ENCODE measurements at regions not wholly inside any gene's neighbourhood (a gene's known extent, or its start where the extent isn't known, plus 50 kb on each side); places are given as distances from the start of the nearest gene placed in this dataset.

DNA sequence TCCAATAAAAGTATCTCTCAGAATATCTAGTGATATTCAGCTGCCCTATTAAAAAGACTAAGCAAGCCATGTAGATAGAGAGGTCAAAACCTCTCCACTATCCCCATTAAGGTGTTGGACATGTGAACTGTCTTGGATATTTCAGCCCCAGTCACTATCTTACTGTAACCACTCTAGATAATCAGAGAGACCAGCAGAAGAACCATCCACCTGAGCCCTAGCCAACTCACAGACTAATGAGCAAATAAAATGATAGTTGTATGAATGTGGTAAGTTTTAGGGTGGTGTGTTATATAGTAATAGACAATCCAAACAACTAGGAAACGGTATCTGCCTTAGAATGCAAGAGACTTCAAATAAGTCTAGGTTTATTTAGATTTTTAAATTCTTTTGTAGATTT lies 268.6 kb upstream of the KLF14 start:
- no peak overlapping the region for H4K12ac ChIP-seq (ENCODE audit: low read depth, low read length)
- no peaks in the 10 kb centered on the region for H3K27me3 ChIP-seq (ENCODE audit: insufficient read depth, low read length)
- H3K79me1 ChIP-seq (ENCODE audit: low read length) = peaks cover 5% of the 10 kb centered on the region
- peaks cover 3 to 6% of the 10 kb centered on the region in 2 experiments for H3K4me1 ChIP-seq (ENCODE audit: control insufficient read depth in 1 of 2, insufficient read depth in 2 of 2, low read length in 2 of 2)
- H3K4me2 ChIP-seq (ENCODE audit: low read length) = no peak overlapping the region
- no peak overlapping the region for H3K18ac ChIP-seq (ENCODE audit: low read length)
- H3K79me2 ChIP-seq (ENCODE audit: control insufficient read depth, insufficient read depth, low read length, poor library complexity) = no peaks in the 10 kb centered on the region
- no peak overlapping the region for H2BK12ac ChIP-seq (ENCODE audit: low read length)
- no peak overlapping the region for H3K14ac ChIP-seq (ENCODE audit: low read length)
- no peak overlapping the region for H3K4me3 ChIP-seq (ENCODE audit: low read depth, low read length)
- DNase-seq = no peak
- H2AFZ ChIP-seq (ENCODE audit: insufficient read depth, low read length, poor library complexity) = no peak overlapping the region
- no peak overlapping the region for H4K91ac ChIP-seq (ENCODE audit: low read depth, low read length)
- no peak overlapping the region for H4K8ac ChIP-seq (ENCODE audit: low read depth, low read length)
- no peaks in the 10 kb centered on the region for H3K36me3 ChIP-seq (ENCODE audit: control insufficient read depth in 1 of 2, insufficient read depth in 2 of 2, low read length in 2 of 2)
- H2AK5ac ChIP-seq (ENCODE audit: low read length) = no peak overlapping the region
- no peaks in the 10 kb centered on the region for H3K9me3 ChIP-seq (ENCODE audit: insufficient read depth, low read depth, low read length)
- no peak overlapping the region for H3K23ac ChIP-seq (ENCODE audit: low read length)
- H2BK5ac ChIP-seq (ENCODE audit: low read depth, low read length, poor library complexity) = no peak overlapping the region
- no peak overlapping the region for H2BK120ac ChIP-seq (ENCODE audit: insufficient read depth, low read length, poor library complexity)
- no peak overlapping the region for H3K4ac ChIP-seq (ENCODE audit: low read depth, low read length)
- no peak overlapping the region for H3K27ac ChIP-seq (ENCODE audit: low read depth, low read length)
- no peak overlapping the region for H3K9ac ChIP-seq (ENCODE audit: low read length)
- WGBS (ENCODE audit: extremely low coverage, insufficient coverage, insufficient read length) = no CpG with 5 or more reads among the region's 1 CpG

DNA sequence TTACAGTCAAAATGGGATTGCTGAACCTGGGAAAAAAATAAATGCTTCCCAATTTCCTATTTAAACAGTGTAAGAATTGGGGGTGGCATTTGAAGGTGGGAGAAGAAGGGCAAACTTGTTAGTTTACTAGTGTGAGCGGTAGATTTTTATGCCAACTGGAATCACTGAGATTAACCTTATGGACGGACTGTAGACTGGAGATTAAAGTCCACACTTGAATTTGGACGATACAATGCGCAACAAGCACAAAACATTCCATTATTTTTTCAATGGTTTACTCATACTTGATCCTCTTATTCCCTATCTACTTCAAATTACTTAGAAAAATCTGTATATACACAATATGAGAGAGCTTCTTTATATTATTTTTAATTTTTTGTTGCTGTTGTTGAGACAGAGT lies 269.6 kb upstream of the KLF14 start:
- no peak overlapping the region for H3K14ac ChIP-seq (ENCODE audit: low read length)
- H2BK120ac ChIP-seq (ENCODE audit: insufficient read depth, low read length, poor library complexity) = no peak overlapping the region
- no peak overlapping the region for H3K27ac ChIP-seq (ENCODE audit: low read depth, low read length)
- H2BK5ac ChIP-seq (ENCODE audit: low read depth, low read length, poor library complexity) = no peak overlapping the region
- no peak overlapping the region for H3K4me2 ChIP-seq (ENCODE audit: low read length)
- H4K12ac ChIP-seq (ENCODE audit: low read depth, low read length) = no peak overlapping the region
- H3K36me3 ChIP-seq (ENCODE audit: control insufficient read depth in 1 of 2, insufficient read depth in 2 of 2, low read length in 2 of 2) = no peaks in the 10 kb centered on the region
- DNase-seq = no peak
- H3K9me3 ChIP-seq (ENCODE audit: insufficient read depth, low read depth, low read length) = no peaks in the 10 kb centered on the region
- no peaks in the 10 kb centered on the region for H3K27me3 ChIP-seq (ENCODE audit: insufficient read depth, low read length)
- H3K18ac ChIP-seq (ENCODE audit: low read length) = no peak overlapping the region
- no peak overlapping the region for H3K4me3 ChIP-seq (ENCODE audit: low read depth, low read length)
- H3K9ac ChIP-seq (ENCODE audit: low read length) = no peak overlapping the region
- no peak overlapping the region for H2BK12ac ChIP-seq (ENCODE audit: low read length)
- H3K4ac ChIP-seq (ENCODE audit: low read depth, low read length) = no peak overlapping the region
- no peak overlapping the region for H2AK5ac ChIP-seq (ENCODE audit: low read length)
- WGBS (ENCODE audit: extremely low coverage, insufficient coverage, insufficient read length) = no CpG with 5 or more reads among the region's 4 CpGs
- no peaks in the 10 kb centered on the region for H3K79me2 ChIP-seq (ENCODE audit: control insufficient read depth, insufficient read depth, low read length, poor library complexity)
- no peak overlapping the region for H4K91ac ChIP-seq (ENCODE audit: low read depth, low read length)
- no peak overlapping the region for H3K23ac ChIP-seq (ENCODE audit: low read length)
- H4K8ac ChIP-seq (ENCODE audit: low read depth, low read length) = no peak overlapping the region
- H3K79me1 ChIP-seq (ENCODE audit: low read length) = peaks cover 5% of the 10 kb centered on the region
- peaks cover 3 to 6% of the 10 kb centered on the region in 2 experiments for H3K4me1 ChIP-seq (ENCODE audit: control insufficient read depth in 1 of 2, insufficient read depth in 2 of 2, low read length in 2 of 2)
- no peak overlapping the region for H2AFZ ChIP-seq (ENCODE audit: insufficient read depth, low read length, poor library complexity)

- no peak overlapping the region for H3K27ac ChIP-seq (ENCODE audit: low read depth, low read length)
- H3K4me2 ChIP-seq (ENCODE audit: low read length) = no peak overlapping the region
- no peak overlapping the region for H4K8ac ChIP-seq (ENCODE audit: low read depth, low read length)
- H3K9ac ChIP-seq (ENCODE audit: low read length) = no peak overlapping the region
- no peak overlapping the region for H2BK120ac ChIP-seq (ENCODE audit: insufficient read depth, low read length, poor library complexity)
- no peak for DNase-seq
- no peak overlapping the region for H2AFZ ChIP-seq (ENCODE audit: insufficient read depth, low read length, poor library complexity)
- no peaks in the 10 kb centered on the region for H3K79me2 ChIP-seq (ENCODE audit: control insufficient read depth, insufficient read depth, low read length, poor library complexity)
- H3K36me3 ChIP-seq (ENCODE audit: control insufficient read depth in 1 of 2, insufficient read depth in 2 of 2, low read length in 2 of 2) = no peaks in the 10 kb centered on the region
- no peak overlapping the region for H3K4ac ChIP-seq (ENCODE audit: low read depth, low read length)
- H2BK12ac ChIP-seq (ENCODE audit: low read length) = no peak overlapping the region
- peaks cover 2% of the 10 kb centered on the region for H3K79me1 ChIP-seq (ENCODE audit: low read length)
- no peak overlapping the region for H2AK5ac ChIP-seq (ENCODE audit: low read length)
- H3K9me3 ChIP-seq (ENCODE audit: insufficient read depth, low read depth, low read length) = no peaks in the 10 kb centered on the region
- no peak overlapping the region for H3K18ac ChIP-seq (ENCODE audit: low read length)
- no peaks in the 10 kb centered on the region for H3K27me3 ChIP-seq (ENCODE audit: insufficient read depth, low read length)
- no peak overlapping the region for H2BK5ac ChIP-seq (ENCODE audit: low read depth, low read length, poor library complexity)
- no CpG with 5 or more reads among the region's 1 CpG for WGBS (ENCODE audit: extremely low coverage, insufficient coverage, insufficient read length)
- H4K12ac ChIP-seq (ENCODE audit: low read depth, low read length) = no peak overlapping the region
- H3K4me3 ChIP-seq (ENCODE audit: low read depth, low read length) = no peak overlapping the region
- peaks cover under 1 to 2% of the 10 kb centered on the region in 2 experiments for H3K4me1 ChIP-seq (ENCODE audit: control insufficient read depth in 1 of 2, insufficient read depth in 2 of 2, low read length in 2 of 2)
- H4K91ac ChIP-seq (ENCODE audit: low read depth, low read length) = no peak overlapping the region
- no peak overlapping the region for H3K23ac ChIP-seq (ENCODE audit: low read length)
- H3K14ac ChIP-seq (ENCODE audit: low read length) = no peak overlapping the region
Observed at GRCh38 chr7:131004371-131004770, 270.4 kb upstream of the KLF14 start.

GRCh38 chr7:131007439-131008330 lies 273.7 kb upstream of the KLF14 start:
- H3K14ac ChIP-seq (ENCODE audit: low read length) = no peak overlapping the region
- H3K9me3 ChIP-seq (ENCODE audit: insufficient read depth, low read depth, low read length) = peaks cover 2% of the 10 kb centered on the region
- H4K12ac ChIP-seq (ENCODE audit: low read depth, low read length) = peak overlapping the region; percentile 86
- peak overlapping the region; percentile 26 for H4K91ac ChIP-seq (ENCODE audit: low read depth, low read length)
- H3K36me3 ChIP-seq (ENCODE audit: control insufficient read depth in 1 of 2, insufficient read depth in 2 of 2, low read length in 2 of 2) = no peaks in the 10 kb centered on the region
- no peak overlapping the region for H2BK5ac ChIP-seq (ENCODE audit: low read depth, low read length, poor library complexity)
- no peak overlapping the region for H2BK12ac ChIP-seq (ENCODE audit: low read length)
- no CpG with 5 or more reads among the region's 19 CpGs for WGBS (ENCODE audit: extremely low coverage, insufficient coverage, insufficient read length)
- no peaks in the 10 kb centered on the region for H3K79me1 ChIP-seq (ENCODE audit: low read length)
- H2AFZ ChIP-seq (ENCODE audit: insufficient read depth, low read length, poor library complexity) = peak overlapping the region; percentile 71
- no peak overlapping the region for H3K4me2 ChIP-seq (ENCODE audit: low read length)
- no peaks in the 10 kb centered on the region for H3K27me3 ChIP-seq (ENCODE audit: insufficient read depth, low read length)
- no peak overlapping the region for H3K23ac ChIP-seq (ENCODE audit: low read length)
- peak overlapping the region; percentile 93 for H4K8ac ChIP-seq (ENCODE audit: low read depth, low read length)
- H3K4ac ChIP-seq (ENCODE audit: low read depth, low read length) = no peak overlapping the region
- H2BK120ac ChIP-seq (ENCODE audit: insufficient read depth, low read length, poor library complexity) = no peak overlapping the region
- no peaks in the 10 kb centered on the region for H3K79me2 ChIP-seq (ENCODE audit: control insufficient read depth, insufficient read depth, low read length, poor library complexity)
- H2AK5ac ChIP-seq (ENCODE audit: low read length) = no peak overlapping the region
- DNase-seq = peak; percentile 52 to 72
- H3K9ac ChIP-seq (ENCODE audit: low read length) = no peak overlapping the region
- no peak overlapping the region for H3K4me3 ChIP-seq (ENCODE audit: low read depth, low read length)
- no peak overlapping the region for H3K18ac ChIP-seq (ENCODE audit: low read length)
- H3K27ac ChIP-seq (ENCODE audit: low read depth, low read length) = no peak overlapping the region
- no peaks in the 10 kb centered on the region for H3K4me1 ChIP-seq (ENCODE audit: control insufficient read depth in 1 of 2, insufficient read depth in 2 of 2, low read length in 2 of 2)

All from trophoblast cell (in vitro differentiated cells and primary cell).